H1 (cell line): ENCODE measurements at regions not wholly inside any gene's neighbourhood (a gene's known extent, or its start where the extent isn't known, plus 50 kb on each side); places are given as distances from the start of the nearest gene placed in this dataset.

ENCODE experiments used
- CTCF ChIA-PET: fragments of 300-600 bp; sonication (Branson Sonifier 250); formaldehyde crosslinking; loops from one replicate; lab custom pipeline; 2021; ENCODE audit not compliant: partially characterized antibody; lab: Charles Lee
- POLR2A ChIA-PET: fragments of 300-600 bp; sonication (Branson Sonifier 250); formaldehyde crosslinking; loops from one replicate; lab custom pipeline; 2021; ENCODE audit warnings: inconsistent platforms; ENCODE audit not compliant: partially characterized antibody; lab: Charles Lee
- DNase-seq, 2 experiments: peaks; one replicate each; pipeline versions ENCODE4 v3.0.0 to v3.0.0-alpha.2; 2010 to 2022; ENCODE audit warnings: low spot score in 2 of 2, low read depth in 1 of 2, mixed read lengths in 1 of 2
- FAIRE-seq: peaks from 2 replicates; lab custom pipeline; 2011; peaks lifted over from hg19 to GRCh38; lab: Jason Lieb, UNC
- H2AFZ ChIP-seq: 2 replicates; pipeline ENCODE4 v1.8.1; 2012; ENCODE audit warnings: low read length, inconsistent platforms
- H2AK5ac ChIP-seq: 2 replicates; pipeline ENCODE4 v1.6.1; 2013; ENCODE audit warnings: low read depth, low read length
- H2BK120ac ChIP-seq: replicated peaks from 2 replicates; pipeline ENCODE3; 2013; ENCODE audit warnings: low read depth, low read length, inconsistent platforms
- H2BK12ac ChIP-seq: 2 replicates; pipeline ENCODE4 v1.6.1; 2013; ENCODE audit warnings: low read depth, low read length
- H2BK15ac ChIP-seq: 2 replicates; pipeline ENCODE4 v1.6.1; 2013; ENCODE audit warnings: low read length
- H2BK20ac ChIP-seq: 2 replicates; pipeline ENCODE4 v1.6.1; 2013; ENCODE audit warnings: low read length
- H2BK5ac ChIP-seq: 2 replicates; pipeline ENCODE4 v1.6.1; 2013; ENCODE audit warnings: low read depth, low read length
- H3K14ac ChIP-seq: 2 replicates; pipeline ENCODE4 v1.6.1; 2013; ENCODE audit warnings: inconsistent platforms; ENCODE audit not compliant: insufficient read length
- H3K18ac ChIP-seq: 2 replicates; pipeline ENCODE4 v1.6.1; 2013; ENCODE audit warnings: low read length; ENCODE audit errors: extremely low read depth
- H3K23ac ChIP-seq: 2 replicates; pipeline ENCODE4 v1.6.1; 2013; ENCODE audit warnings: inconsistent platforms; ENCODE audit not compliant: insufficient read length
- H3K23me2 ChIP-seq: 2 replicates; pipeline ENCODE4 v1.6.1; 2013; ENCODE audit warnings: low read depth, low read length
- H3K27ac ChIP-seq: 2 replicates; pipeline ENCODE4 v1.6.1; 2011; ENCODE audit warnings: low read depth, low read length, inconsistent platforms
- H3K27me3 ChIP-seq, 4 experiments: replicated peaks in 1 of 4; 1 replicate in 1 of 4; 2 replicates in 3 of 4; pipeline versions ENCODE4 v1.6.1 to v1.8.1; 2011 to 2013; ENCODE audit warnings: low read length in 3 of 4, mild to moderate bottlenecking in 3 of 4, inconsistent platforms in 2 of 4, mixed read lengths in 2 of 4, moderate library complexity in 1 of 4; ENCODE audit not compliant: control insufficient read depth in 3 of 4, insufficient read depth in 3 of 4; ENCODE audit errors: extremely low read depth in 1 of 4
- H3K36me3 ChIP-seq, 4 experiments: 2 replicates each; pipeline versions ENCODE4 v1.6.1 to v1.8.1; 2011 to 2013; ENCODE audit warnings: mild to moderate bottlenecking in 4 of 4, low read length in 3 of 4, moderate library complexity in 2 of 4, control low read depth in 1 of 4, inconsistent platforms in 1 of 4; ENCODE audit not compliant: insufficient read depth in 4 of 4, control insufficient read depth in 2 of 4
- H3K4ac ChIP-seq: replicated peaks from 2 replicates; pipeline ENCODE3; 2013; ENCODE audit warnings: low read length, low read depth, mixed read lengths, inconsistent platforms; ENCODE audit not compliant: insufficient read length
- H3K4me1 ChIP-seq, 4 experiments: replicated peaks in 1 of 4; 1 replicate in 1 of 4; 2 replicates in 3 of 4; pipeline versions ENCODE4 v1.6.1 to v1.8.1; 2011 to 2013; ENCODE audit warnings: low read length in 3 of 4, inconsistent platforms in 2 of 4, mixed read lengths in 1 of 4; ENCODE audit not compliant: insufficient read depth in 4 of 4, control insufficient read depth in 3 of 4
- H3K4me2 ChIP-seq, 2 experiments: 2 replicates each; pipeline versions ENCODE4 v1.6.1 to v1.8.1; 2011 to 2013; ENCODE audit warnings: low read depth in 2 of 2, low read length in 2 of 2, control low read depth in 1 of 2, inconsistent platforms in 1 of 2, mild to moderate bottlenecking in 1 of 2; ENCODE audit not compliant: insufficient read depth in 1 of 2
- H3K4me3 ChIP-seq, 4 experiments: fragments of 200-600, 300-600 bp in 1 of 4; sonication (generic), shearing (Covaris generic), sonication (Bioruptor Twin) in 1 of 4; 2 replicates each; pipeline versions ENCODE4 v1.5.1 to v1.8.1; 2011 to 2016; ENCODE audit warnings: low read length in 4 of 4, low read depth in 3 of 4, control low read depth in 2 of 4, inconsistent platforms in 2 of 4, mild to moderate bottlenecking in 2 of 4, mixed read lengths in 1 of 4, moderate library complexity in 1 of 4; ENCODE audit not compliant: insufficient read depth in 2 of 4; ENCODE audit errors: extremely low read depth in 1 of 4
- H3K56ac ChIP-seq: replicated peaks from 2 replicates; pipeline ENCODE3; 2013; ENCODE audit warnings: low read depth, mild to moderate bottlenecking, mixed read lengths, low read length, inconsistent platforms; ENCODE audit not compliant: insufficient read length
- H3K79me1 ChIP-seq: 2 replicates; pipeline ENCODE4 v1.6.1; 2013; ENCODE audit warnings: low read depth, low read length, control low read depth
- H3K79me2 ChIP-seq, 2 experiments: 2 replicates each; pipeline versions ENCODE4 v1.6.1 to v1.8.1; 2012 to 2013; ENCODE audit warnings: low read length in 2 of 2, mild to moderate bottlenecking in 2 of 2, inconsistent platforms in 1 of 2; ENCODE audit not compliant: insufficient read depth in 2 of 2, control insufficient read depth in 1 of 2
- H3K9ac ChIP-seq, 4 experiments: replicated peaks in 1 of 4; 1 replicate in 1 of 4; 2 replicates in 3 of 4; pipeline versions ENCODE4 v1.6.1 to v1.8.1; 2011 to 2013; ENCODE audit warnings: low read depth in 3 of 4, low read length in 3 of 4, control low read depth in 2 of 4, mild to moderate bottlenecking in 2 of 4, moderate library complexity in 2 of 4, inconsistent platforms in 1 of 4; ENCODE audit errors: extremely low read depth in 1 of 4
- H3K9me3 ChIP-seq, 2 experiments: 2 replicates each; pipeline versions ENCODE4 v1.6.1 to v1.8.1; 2012 to 2013; ENCODE audit warnings: mild to moderate bottlenecking in 2 of 2, moderate library complexity in 2 of 2, control low read depth in 1 of 2, inconsistent platforms in 1 of 2, low read depth in 1 of 2, low read length in 1 of 2, mixed read lengths in 1 of 2; ENCODE audit not compliant: insufficient read depth in 2 of 2
- H4K20me1 ChIP-seq, 2 experiments: replicated peaks in 1 of 2; 2 replicates each; pipeline versions ENCODE3 to v1.8.1; 2011 to 2013; ENCODE audit warnings: inconsistent platforms in 2 of 2, low read length in 2 of 2, mild to moderate bottlenecking in 1 of 2; ENCODE audit not compliant: insufficient read depth in 2 of 2, control insufficient read depth in 1 of 2
- H4K5ac ChIP-seq: 2 replicates; pipeline ENCODE4 v1.6.1; 2013; ENCODE audit warnings: low read length, low read depth, mixed read lengths, inconsistent platforms; ENCODE audit not compliant: insufficient read length
- H4K8ac ChIP-seq: 2 replicates; pipeline ENCODE4 v1.8.0; 2013; ENCODE audit warnings: mild to moderate bottlenecking, moderate library complexity, low read length, inconsistent platforms; ENCODE audit not compliant: insufficient read depth; ENCODE audit errors: extremely low read depth
- H4K91ac ChIP-seq: replicated peaks from 2 replicates; pipeline ENCODE3; 2013; ENCODE audit warnings: low read length, mixed read lengths, inconsistent platforms; ENCODE audit not compliant: insufficient read length
- BCL11A ChIP-seq, 2 experiments: IDR thresholded peaks; one replicate each; pipeline ENCODE4 v1.6.1; 2011; ENCODE audit warnings: low read depth in 2 of 2, low read length in 2 of 2, mild to moderate bottlenecking in 2 of 2
- CHD1 ChIP-seq: IDR thresholded peaks from 2 replicates; pipeline ENCODE4 v1.6.1; 2012; ENCODE audit warnings: low read depth, low read length, improper control_type of control experiment
- EZH2 ChIP-seq: fragments of 200-600 bp; sonication (generic); IDR thresholded peaks from 2 replicates; pipeline ENCODE4 v1.7.1; 2012; ENCODE audit warnings: low read depth, mild to moderate bottlenecking, moderate library complexity, low read length, inconsistent platforms; ENCODE audit not compliant: severe bottlenecking
- JUN ChIP-seq: IDR thresholded peaks from 2 replicates; pipeline ENCODE4 v1.6.1; 2011; ENCODE audit warnings: low read depth, mild to moderate bottlenecking, improper control_type of control experiment, low read length
- MAFK ChIP-seq: IDR thresholded peaks from 2 replicates; pipeline ENCODE4 v1.6.1; 2012; ENCODE audit warnings: low read depth, mild to moderate bottlenecking, improper control_type of control experiment, low read length
- RAD21 ChIP-seq, 2 experiments: IDR thresholded peaks in 1 of 2; conservative IDR thresholded peaks in 1 of 2; 2 replicates each; pipeline ENCODE4 v1.6.1; 2011; ENCODE audit warnings: low read depth in 2 of 2, low read length in 2 of 2, improper control_type of control experiment in 1 of 2, inconsistent platforms in 1 of 2, mild to moderate bottlenecking in 1 of 2, moderate library complexity in 1 of 2
- RNF2 ChIP-seq: fragments of 200-900, 300-1000 bp; sonication (generic); IDR thresholded peaks from 2 replicates; pipeline ENCODE4 v1.7.1; 2016; ENCODE audit warnings: borderline replicate concordance, low read depth, mild to moderate bottlenecking, antibody characterized with exemption, low read length; ENCODE audit not compliant: poor library complexity, severe bottlenecking; ENCODE audit errors: missing control alignments
- RXRA ChIP-seq: IDR thresholded peaks from 2 replicates; pipeline ENCODE4 v1.6.1; 2011; ENCODE audit warnings: low read depth, mild to moderate bottlenecking, low read length, moderate library complexity; ENCODE audit not compliant: insufficient read depth
- SIN3A ChIP-seq, 2 experiments: IDR thresholded peaks in 1 of 2; conservative IDR thresholded peaks in 1 of 2; 2 replicates each; pipeline ENCODE4 v1.6.1; 2011 to 2012; ENCODE audit warnings: low read length in 2 of 2, improper control_type of control experiment in 1 of 2, low read depth in 1 of 2, mild to moderate bottlenecking in 1 of 2
- SP1 ChIP-seq: IDR thresholded peaks from 2 replicates; pipeline ENCODE4 v1.6.1; 2011; ENCODE audit warnings: low read depth, low read length
- SUZ12 ChIP-seq: fragments of 200-600 bp; sonication (generic); IDR thresholded peaks from 2 replicates; pipeline ENCODE4 v1.6.1; 2012; ENCODE audit warnings: mild to moderate bottlenecking, inconsistent platforms, low read length, moderate library complexity, mixed read lengths
- USF2 ChIP-seq: IDR thresholded peaks from 2 replicates; pipeline ENCODE4 v1.6.1; 2011; ENCODE audit warnings: low read length, improper control_type of control experiment
- ZNF274 ChIP-seq: IDR thresholded peaks from 2 replicates; pipeline ENCODE4 v1.7.0; 2012; ENCODE audit warnings: low read length, borderline replicate concordance; ENCODE audit errors: extremely low read depth
- WGBS, 2 experiments: shearing (Covaris generic) in 1 of 2; methylation state at CpG; one replicate each; pipeline versions ENCODE4 v1.1.6 to v1.1.7; 2013 to 2015; ENCODE audit warnings: low lambda C conversion rate in 2 of 2, mixed read lengths in 2 of 2, inconsistent platforms in 1 of 2, low coverage in 1 of 2, missing lambda C conversion rate in 1 of 2; ENCODE audit not compliant: insufficient replicate concordance in 2 of 2, insufficient coverage in 1 of 2, insufficient read length in 1 of 2; ENCODE audit errors: extremely low coverage in 1 of 2, missing lambda C conversion rate in 1 of 2; 5-methylcytosine and 5-hydroxymethylcytosine counted together

DNA sequence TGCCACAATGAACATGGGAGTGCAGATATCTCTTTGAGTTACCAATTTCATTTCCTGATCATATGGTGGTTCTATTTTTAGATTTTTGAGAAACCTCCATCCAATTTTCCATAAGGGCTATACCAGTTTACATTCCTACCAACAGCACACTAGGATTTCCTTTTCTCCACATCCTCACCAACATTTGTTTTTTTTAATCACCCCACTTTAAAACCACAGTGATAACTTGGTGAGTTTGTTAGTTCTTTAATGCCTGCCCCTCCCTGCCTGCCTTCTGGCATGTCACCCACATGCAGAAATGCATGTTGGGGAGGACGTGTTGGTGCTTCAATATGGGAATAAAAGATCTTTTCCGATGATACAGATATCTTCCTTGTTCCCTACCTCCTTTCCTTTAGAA is 167.9 kb downstream of the CAND1 start:
- H3K9ac ChIP-seq = no peak overlapping the region
- TF ChIP-seq BCL11A (IDR thresholded peaks at IDR 0.05; ENCODE audit: low read depth in 2 of 2, low read length in 2 of 2) (no peak), RXRA (no peak), JUN (no peak), RAD21 (IDR thresholded peaks at IDR 0.05 in 1 of 2, conservative IDR thresholded peaks at IDR 0.05 in 1 of 2; ENCODE audit: low read depth in 2 of 2, low read length in 2 of 2) (no peak), CHD1 (no peak), SUZ12 (no peak), SIN3A (conservative IDR thresholded peaks at IDR 0.05 in 1 of 2, IDR thresholded peaks at IDR 0.05 in 1 of 2; ENCODE audit: low read depth in 1 of 2, low read length in 2 of 2) (no peak), MAFK (no peak), SP1 (no peak), EZH2 (no peak), ZNF274 (no peak), RNF2 (no peak), USF2 (no peak)

More for the DNA sequence above, 167.9 kb downstream of the CAND1 start:
- DNase-seq (no peak), FAIRE-seq (no peak)
- CTCF ChIA-PET = interaction anchor here (0.6 to 2.3 kb wide), 2 partner anchors 18 to 82 kb away, joined by 3 to 5 read pairs; no protein-coding TSS in a partner anchor
- H2BK20ac ChIP-seq = no peak overlapping the region
- H3K27me3 ChIP-seq = no peaks in the 10 kb centered on the region; a peak in 1 of 7 replicates
- no peak overlapping the region for H4K8ac ChIP-seq
- no peak overlapping the region for H3K18ac ChIP-seq
- H2AK5ac ChIP-seq = no peak overlapping the region
- no peak overlapping the region for H3K4me2 ChIP-seq
- H3K23ac ChIP-seq = no peak overlapping the region
- no peaks in the 10 kb centered on the region for H3K79me1 ChIP-seq
- H2BK5ac ChIP-seq = no peak overlapping the region
- no peak overlapping the region for H4K91ac ChIP-seq
- H2BK120ac ChIP-seq = no peak overlapping the region
- H3K4me1 ChIP-seq = no peaks in the 10 kb centered on the region
- H2BK12ac ChIP-seq = no peak overlapping the region
- no peaks in the 10 kb centered on the region for H4K20me1 ChIP-seq
- no peak overlapping the region for H3K4me3 ChIP-seq
- H3K14ac ChIP-seq = no peak overlapping the region
- no peak overlapping the region for H4K5ac ChIP-seq
- WGBS, 2 experiments = 96% methylated on average over 2 of the region's 2 CpGs; no CpG with 5 or more reads in 1 of the 2 experiments
- no peaks in the 10 kb centered on the region for H3K9me3 ChIP-seq
- no peaks in the 10 kb centered on the region for H3K79me2 ChIP-seq
- H3K56ac ChIP-seq = no peak overlapping the region
- POLR2A ChIA-PET = no interaction called here
- H3K27ac ChIP-seq = no peak overlapping the region
- H2AFZ ChIP-seq = no peak overlapping the region
- no peaks in the 10 kb centered on the region for H3K36me3 ChIP-seq
- H3K23me2 ChIP-seq = no peaks in the 10 kb centered on the region
- no peak overlapping the region for H3K4ac ChIP-seq
- no peak overlapping the region for H2BK15ac ChIP-seq
